ENCODE measurements at regions not wholly inside any gene's neighbourhood (a gene's known extent, or its start where the extent isn't known, plus 50 kb on each side); places are given as distances from the start of the nearest gene placed in this dataset.

DNA sequence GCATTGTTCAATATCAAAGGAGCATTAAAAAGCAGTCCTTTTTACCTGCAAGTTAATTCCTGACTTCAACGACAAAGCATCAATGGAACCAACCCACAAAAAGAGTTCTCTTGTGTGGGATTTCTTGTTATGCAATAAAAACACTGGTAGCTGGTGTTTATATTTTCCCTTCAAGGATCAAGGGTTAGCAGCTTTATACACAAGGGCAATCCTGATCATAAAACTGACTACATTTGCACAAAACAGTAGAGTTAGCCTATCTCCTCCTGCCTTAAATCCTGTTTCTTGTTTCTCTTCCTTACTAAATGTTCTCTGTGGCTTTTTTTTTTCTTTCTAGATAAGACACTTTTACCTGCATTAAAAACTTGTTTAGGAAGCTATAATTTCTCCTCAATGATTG, 306.4 kb downstream of the SLCO4C1 start:
- TF ChIP-seq, protein P1, sequence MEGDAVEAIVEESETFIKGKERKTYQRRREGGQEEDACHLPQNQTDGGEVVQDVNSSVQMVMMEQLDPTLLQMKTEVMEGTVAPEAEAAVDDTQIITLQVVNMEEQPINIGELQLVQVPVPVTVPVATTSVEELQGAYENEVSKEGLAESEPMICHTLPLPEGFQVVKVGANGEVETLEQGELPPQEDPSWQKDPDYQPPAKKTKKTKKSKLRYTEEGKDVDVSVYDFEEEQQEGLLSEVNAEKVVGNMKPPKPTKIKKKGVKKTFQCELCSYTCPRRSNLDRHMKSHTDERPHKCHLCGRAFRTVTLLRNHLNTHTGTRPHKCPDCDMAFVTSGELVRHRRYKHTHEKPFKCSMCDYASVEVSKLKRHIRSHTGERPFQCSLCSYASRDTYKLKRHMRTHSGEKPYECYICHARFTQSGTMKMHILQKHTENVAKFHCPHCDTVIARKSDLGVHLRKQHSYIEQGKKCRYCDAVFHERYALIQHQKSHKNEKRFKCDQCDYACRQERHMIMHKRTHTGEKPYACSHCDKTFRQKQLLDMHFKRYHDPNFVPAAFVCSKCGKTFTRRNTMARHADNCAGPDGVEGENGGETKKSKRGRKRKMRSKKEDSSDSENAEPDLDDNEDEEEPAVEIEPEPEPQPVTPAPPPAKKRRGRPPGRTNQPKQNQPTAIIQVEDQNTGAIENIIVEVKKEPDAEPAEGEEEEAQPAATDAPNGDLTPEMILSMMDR (conservative IDR thresholded peaks at IDR 0.05; ENCODE audit: low read depth, low read length), result no peak
- no peak for TF ChIP-seq EZH2 (IDR thresholded peaks at IDR 0.05; ENCODE audit: low read length, unreplicated experiment)

Measured in PC-3 (cell line).